ENCODE measurements at regions not wholly inside any gene's neighbourhood (a gene's known extent, or its start where the extent isn't known, plus 50 kb on each side); places are given as distances from the start of the nearest gene placed in this dataset.
"Not testable (repeated sequence)": the region's sequence is repeated elsewhere in the genome, so short reads cannot be mapped to it uniquely, and the experiment has no call there.

GRCh38 chr3:165635791-165636683 lies 201.2 kb downstream of the BCHE start:
- ChIA-PET POLR2A (no interaction called here), CTCF (no interaction called here)

DNA sequence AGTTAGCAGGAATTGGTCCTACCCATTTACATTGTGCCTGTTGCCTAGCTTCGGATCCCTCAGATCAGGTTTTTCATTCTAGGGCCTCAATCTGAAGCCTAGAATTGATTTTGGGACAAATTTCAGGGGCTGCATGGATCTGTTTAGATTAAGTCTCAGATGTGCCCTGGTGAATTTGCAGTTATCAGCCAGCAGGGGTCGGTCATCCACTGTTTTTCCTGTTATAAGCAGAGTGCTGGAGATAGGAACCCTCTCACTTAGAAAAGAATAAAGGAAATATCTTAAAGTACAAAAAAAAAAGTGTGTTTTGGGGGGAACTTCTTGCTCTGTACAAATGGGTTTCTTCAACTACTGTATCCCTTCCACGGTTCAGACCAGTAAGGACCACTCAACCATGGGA lies 212.5 kb downstream of the BCHE start:
- ChIA-PET POLR2A (no interaction called here), CTCF (no interaction called here)

DNA sequence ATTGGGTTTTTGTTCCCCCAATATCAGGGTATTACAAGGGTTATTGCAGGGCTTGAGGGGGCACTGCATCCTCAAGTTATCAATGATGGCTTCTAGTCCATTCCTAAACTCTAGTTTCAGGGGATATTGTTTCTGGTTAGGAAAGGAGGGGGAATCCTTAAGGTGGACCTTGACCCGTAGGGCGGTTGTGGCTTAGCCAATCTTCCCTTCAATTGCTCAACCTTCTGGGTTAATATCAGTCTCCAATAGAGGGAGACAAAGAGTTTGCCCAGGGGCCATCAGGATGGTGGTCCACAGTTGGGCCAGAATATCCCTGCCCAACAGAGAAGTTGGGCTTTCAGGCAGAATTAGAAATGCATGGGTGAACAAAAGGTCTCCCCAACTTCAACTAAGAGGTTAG lies 214.9 kb downstream of the BCHE start:
- POLR2A ChIA-PET = no interaction called here

DNA sequence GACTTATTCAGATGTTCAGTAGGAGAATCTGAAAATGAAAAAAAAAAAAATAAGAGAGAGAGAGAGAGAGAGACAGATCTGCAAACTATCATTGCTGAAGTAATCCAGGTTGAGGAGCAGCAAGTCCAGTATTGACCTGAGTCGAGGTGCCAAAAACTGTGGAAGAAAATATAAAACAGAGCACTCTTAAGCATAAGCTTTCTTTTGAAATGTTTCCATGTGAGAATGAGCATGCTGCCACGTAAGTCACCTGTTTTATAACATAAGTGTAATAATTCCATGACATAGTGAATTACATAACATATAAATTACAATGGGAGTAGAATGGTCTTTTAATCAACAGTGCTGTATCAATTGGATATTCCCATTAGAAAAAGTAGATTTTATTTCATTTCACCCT lies 218.2 kb downstream of the BCHE start:
- ChIA-PET POLR2A (no interaction called here), CTCF (no interaction called here)

More for the DNA sequence above, 214.9 kb downstream of the BCHE start:
- CTCF ChIA-PET = no interaction called here

DNA sequence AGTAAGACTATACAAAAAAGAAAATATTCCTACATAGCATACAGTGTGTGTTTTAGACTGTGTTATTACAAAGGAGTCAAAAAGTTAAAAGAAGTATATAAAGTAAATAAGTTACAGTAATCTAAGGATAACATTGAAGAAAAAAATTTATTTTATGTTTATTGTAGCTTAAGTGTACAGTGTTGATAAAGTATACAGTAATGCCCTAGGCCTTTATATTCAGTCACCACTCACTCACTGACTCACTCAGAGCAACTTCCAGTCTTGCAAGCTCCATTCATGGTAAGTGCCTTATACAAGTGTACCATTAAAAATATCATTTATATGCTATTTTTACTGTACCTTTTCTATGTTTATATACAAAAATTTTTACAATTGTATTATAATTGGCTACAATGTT lies 220.1 kb downstream of the BCHE start:
- CTCF ChIA-PET = no interaction called here
- POLR2A ChIA-PET = no interaction called here

DNA sequence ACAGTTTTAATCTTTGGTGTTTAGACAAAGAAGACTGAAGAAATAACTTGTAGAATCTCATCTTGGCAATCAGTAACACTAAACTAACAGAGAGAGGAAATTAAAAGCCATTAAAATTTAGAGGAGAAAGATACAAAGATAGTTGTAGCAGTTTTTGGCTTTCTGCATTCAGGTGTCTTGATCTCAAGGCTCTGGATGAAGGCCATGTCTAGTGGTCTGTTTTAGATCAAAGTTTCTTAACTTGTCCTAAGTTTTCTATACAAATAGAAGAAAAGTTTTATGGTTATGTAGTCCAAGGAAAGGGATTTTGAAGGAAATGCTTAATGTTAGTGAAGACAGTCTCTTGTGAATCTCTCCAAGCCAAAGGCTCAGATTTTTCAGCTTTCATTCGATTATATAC lies 222.9 kb downstream of the BCHE start:
- CTCF ChIA-PET = no interaction called here

DNA sequence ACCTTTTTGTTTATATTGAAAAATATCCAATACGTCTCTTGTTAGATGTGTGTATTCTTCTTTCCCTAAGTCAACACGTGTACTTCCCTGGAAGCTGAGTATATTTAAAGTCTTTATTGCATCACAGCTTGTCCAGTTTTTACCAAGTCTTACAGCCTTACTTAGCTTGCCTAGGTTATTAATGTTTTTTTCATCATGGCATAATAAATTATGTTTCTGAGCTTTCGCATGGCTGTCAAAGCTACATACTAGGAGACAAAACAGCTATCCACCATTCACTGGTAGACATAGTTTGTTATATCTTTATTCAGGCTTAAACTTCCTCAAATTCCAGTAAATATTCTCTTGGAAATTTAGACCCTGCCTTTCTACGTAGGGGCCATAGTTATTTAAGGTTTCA lies 224.2 kb downstream of the BCHE start:
- ChIA-PET CTCF (no interaction called here), POLR2A (no interaction called here)

More for the DNA sequence above, 222.9 kb downstream of the BCHE start:
- POLR2A ChIA-PET = no interaction called here

GRCh38 chr3:165607221-165607620 lies 230.0 kb downstream of the BCHE start:
- POLR2A ChIA-PET = no interaction called here
- CTCF ChIA-PET = no interaction called here

- CTCF ChIA-PET = no interaction called here
- POLR2A ChIA-PET = no interaction called here
These were observed 234.0 kb downstream of the BCHE start for GRCh38 chr3:165603196-165603595.

- CTCF ChIA-PET, POLR2A ChIA-PET: not testable (repeated sequence)
These were observed 264.7 kb downstream of the BCHE start for GRCh38 chr3:165572566-165572965.

GRCh38 chr3:165568907-165569462 lies 268.2 kb downstream of the BCHE start:
- ChIA-PET CTCF (no interaction called here), POLR2A (no interaction called here)

DNA sequence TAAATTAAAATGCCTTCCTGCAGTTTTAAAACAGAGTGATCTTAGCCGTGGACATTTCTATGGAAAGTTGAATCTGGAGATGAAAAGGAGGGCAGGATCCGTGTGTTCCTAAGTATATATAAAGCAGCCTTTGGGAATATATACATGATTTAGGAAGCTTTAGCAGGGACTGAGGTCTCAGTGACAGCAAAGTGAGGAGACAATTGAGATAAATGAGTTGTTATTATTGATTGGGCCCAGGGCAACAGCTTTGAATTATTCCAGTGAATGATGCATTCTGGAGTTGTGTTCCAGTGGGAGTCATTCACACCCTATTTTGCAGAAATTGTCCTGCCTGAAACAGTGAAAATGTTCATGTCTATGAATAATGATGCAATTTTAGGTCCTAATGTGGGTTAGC lies 281.4 kb downstream of the BCHE start:
- CTCF ChIA-PET = no interaction called here
- POLR2A ChIA-PET = no interaction called here

GRCh38 chr3:165553371-165553770 lies 283.9 kb downstream of the BCHE start:
- ChIA-PET CTCF (no interaction called here), POLR2A (no interaction called here)

DNA sequence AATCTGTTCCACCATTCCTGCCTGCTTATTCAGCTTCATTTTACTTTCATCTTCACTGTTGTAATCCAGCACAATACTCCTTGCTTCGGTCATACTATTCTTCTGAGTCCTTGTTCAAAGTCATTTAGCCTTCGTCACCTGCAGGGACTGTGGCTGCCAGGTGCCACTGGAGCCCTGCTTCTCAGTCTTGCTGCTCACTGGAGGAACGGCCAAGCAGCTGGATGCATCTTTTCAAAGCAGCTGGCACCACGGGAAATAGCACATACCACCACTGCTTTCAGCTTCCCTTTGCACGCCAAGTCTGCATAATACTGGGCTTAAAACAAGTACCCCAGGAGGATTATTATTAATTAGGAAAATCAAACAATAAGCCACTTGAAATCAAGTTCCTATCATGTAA lies 287.6 kb downstream of the BCHE start:
- ChIA-PET POLR2A (no interaction called here), CTCF (no interaction called here)

GRCh38 chr3:165549037-165549436 lies 288.2 kb downstream of the BCHE start:
- CTCF ChIA-PET = no interaction called here
- POLR2A ChIA-PET = no interaction called here

- CTCF ChIA-PET = no interaction called here
These were observed 292.2 kb downstream of the BCHE start for GRCh38 chr3:165545059-165545458.

GRCh38 chr3:165544432-165544831 lies 292.8 kb downstream of the BCHE start:
- CTCF ChIA-PET = no interaction called here
- POLR2A ChIA-PET = no interaction called here

More at GRCh38 chr3:165545059-165545458, 292.2 kb downstream of the BCHE start:
- POLR2A ChIA-PET = no interaction called here

DNA sequence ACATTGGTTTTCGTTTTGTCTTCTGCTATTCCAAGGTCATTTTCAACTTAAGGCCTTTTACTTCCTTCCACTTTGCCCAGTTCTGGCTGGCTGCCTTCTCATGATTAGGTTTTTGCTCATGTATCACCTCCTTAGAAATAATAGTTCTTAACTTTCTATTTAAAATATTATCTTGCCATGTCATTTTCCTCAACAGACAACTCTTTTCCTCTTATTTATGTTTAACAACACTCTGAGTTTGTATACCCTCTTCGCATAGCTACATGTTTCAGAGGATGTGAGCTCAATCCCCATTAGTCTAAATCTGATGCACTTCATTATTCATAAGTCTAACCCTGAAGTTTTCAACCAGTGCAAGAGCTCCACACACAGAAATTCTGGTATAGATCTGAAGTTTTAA lies 299.1 kb downstream of the BCHE start:
- ChIA-PET POLR2A (no interaction called here), CTCF (no interaction called here)

DNA sequence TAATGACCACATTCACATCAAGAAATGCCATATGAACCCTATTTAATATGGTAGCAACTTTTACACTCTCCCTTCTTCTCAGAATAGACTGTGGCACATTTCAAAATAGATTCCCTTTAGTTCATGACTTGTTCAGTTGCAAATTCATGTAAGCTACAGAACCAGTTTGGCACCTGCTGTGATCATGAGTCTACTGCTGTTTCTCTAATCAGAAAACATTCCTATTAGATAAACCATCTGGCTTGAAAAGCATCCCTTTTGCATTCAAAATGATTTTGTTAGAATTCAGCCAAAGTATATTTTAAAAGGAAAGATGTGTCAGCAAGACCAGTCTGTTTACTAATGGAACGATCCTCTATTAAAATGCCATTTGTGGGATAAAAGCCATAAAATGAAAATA lies 304.4 kb downstream of the BCHE start:
- ChIA-PET POLR2A (no interaction called here), CTCF (no interaction called here)

DNA sequence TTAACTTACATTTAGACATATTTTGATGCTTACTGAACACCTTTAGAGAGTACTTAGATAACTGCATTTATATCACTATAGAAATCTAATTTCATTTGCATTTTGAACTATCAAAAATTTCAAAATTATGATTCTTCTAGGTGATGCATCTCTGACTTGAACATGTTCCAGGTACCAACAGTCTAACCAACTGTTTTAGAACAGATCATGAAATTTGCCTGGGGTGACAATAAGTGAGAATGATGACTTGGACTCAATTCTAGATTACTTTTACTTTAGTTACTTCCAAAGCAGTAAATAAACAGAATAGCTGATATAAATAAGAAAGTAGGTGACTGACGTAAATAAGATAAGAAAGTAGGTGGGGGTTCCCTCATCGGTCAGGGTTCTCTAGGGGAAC lies 307.8 kb downstream of the BCHE start:
- ChIA-PET CTCF (no interaction called here), POLR2A (no interaction called here)

GRCh38 chr3:165526367-165526766 lies 310.9 kb downstream of the BCHE start:
- CTCF ChIA-PET = no interaction called here
- POLR2A ChIA-PET = no interaction called here

DNA sequence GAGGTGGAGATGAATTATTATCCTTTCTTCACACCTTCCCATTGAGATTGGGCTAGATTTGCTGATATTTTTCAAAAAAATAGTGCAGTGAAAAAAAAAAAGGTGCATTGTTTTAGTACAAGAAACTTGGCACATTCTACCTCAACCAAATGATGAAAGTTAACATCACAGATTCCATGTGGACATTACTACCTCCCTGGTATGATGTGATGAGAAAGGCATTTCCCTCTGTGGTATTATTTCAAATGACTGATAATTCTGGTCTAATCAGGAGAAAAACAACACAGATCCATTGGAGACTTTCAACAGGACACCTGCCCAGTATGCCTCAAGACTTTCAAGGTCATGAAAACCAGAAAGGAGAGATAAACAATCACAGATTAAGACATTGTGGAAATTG lies 313.4 kb downstream of the BCHE start:
- ChIA-PET CTCF (no interaction called here), POLR2A (no interaction called here)
